ENCODE measurements at regions not wholly inside any gene's neighbourhood (a gene's known extent, or its start where the extent isn't known, plus 50 kb on each side); places are given as distances from the start of the nearest gene placed in this dataset.

- Histone ChIP-seq H3K4me3 (ENCODE audit: low read depth, low read length, poor library complexity, severe bottlenecking) (no peak overlapping the region), H3K27me3 (replicated peaks; ENCODE audit: insufficient read depth, low read depth, low read length, poor library complexity) (no peaks in the 10 kb centered on the region), H3K27ac (ENCODE audit: low read depth, low read length, poor library complexity, severe bottlenecking) (no peak overlapping the region), H3K36me3 (ENCODE audit: insufficient read depth, low read length, poor library complexity, severe bottlenecking) (no peaks in the 10 kb centered on the region), H3K9me3 (ENCODE audit: low read depth, low read length, poor library complexity, severe bottlenecking) (no peaks in the 10 kb centered on the region), H3K4me1 (ENCODE audit: insufficient read depth, low read length, poor library complexity, severe bottlenecking) (peaks cover 40% of the 10 kb centered on the region)
- POLR2A ChIA-PET (ENCODE audit: low non-redundant PET) = no interaction called here
- no peak for TF ChIP-seq CTCF (conservative IDR thresholded peaks at IDR 0.05; ENCODE audit: low read depth, low read length)
- no peak for TF ChIP-seq EZH2 (IDR thresholded peaks at IDR 0.05; ENCODE audit: borderline replicate concordance, low read depth, low read length, poor library complexity, severe bottlenecking)
- DNase-seq (ENCODE audit: low spot score) = peak; percentile 37
- no TSS peak for BruUV-seq (replicated peaks)
- intact Hi-C loops (cut with micrococcal nuclease; ENCODE audit: unreplicated experiment) = no loop called here
- CTCF ChIA-PET = no interaction called here
These were observed 95.9 kb upstream of the TRPC3 start for GRCh38 chr4:122047456-122048425.

- intact Hi-C loops (cut with micrococcal nuclease; ENCODE audit: unreplicated experiment) = no loop called here
- ChIA-PET CTCF (no interaction called here), POLR2A (ENCODE audit: low non-redundant PET) (no interaction called here)
- Histone ChIP-seq H3K27me3 (replicated peaks; ENCODE audit: insufficient read depth, low read depth, low read length, poor library complexity) (no peaks in the 10 kb centered on the region), H3K27ac (ENCODE audit: low read depth, low read length, poor library complexity, severe bottlenecking) (no peak overlapping the region), H3K4me3 (ENCODE audit: low read depth, low read length, poor library complexity, severe bottlenecking) (no peak overlapping the region), H3K36me3 (ENCODE audit: insufficient read depth, low read length, poor library complexity, severe bottlenecking) (no peaks in the 10 kb centered on the region), H3K9me3 (ENCODE audit: low read depth, low read length, poor library complexity, severe bottlenecking) (no peaks in the 10 kb centered on the region), H3K4me1 (ENCODE audit: insufficient read depth, low read length, poor library complexity, severe bottlenecking) (peaks cover 44% of the 10 kb centered on the region)
- TF ChIP-seq EZH2 (IDR thresholded peaks at IDR 0.05; ENCODE audit: borderline replicate concordance, low read depth, low read length, poor library complexity, severe bottlenecking) (no peak), CTCF (conservative IDR thresholded peaks at IDR 0.05; ENCODE audit: low read depth, low read length) (no peak)
- BruUV-seq (replicated peaks) = no TSS peak
- DNase-seq (ENCODE audit: low spot score) = no peak
These were observed 94.4 kb upstream of the TRPC3 start for GRCh38 chr4:122046255-122046654.

DNA sequence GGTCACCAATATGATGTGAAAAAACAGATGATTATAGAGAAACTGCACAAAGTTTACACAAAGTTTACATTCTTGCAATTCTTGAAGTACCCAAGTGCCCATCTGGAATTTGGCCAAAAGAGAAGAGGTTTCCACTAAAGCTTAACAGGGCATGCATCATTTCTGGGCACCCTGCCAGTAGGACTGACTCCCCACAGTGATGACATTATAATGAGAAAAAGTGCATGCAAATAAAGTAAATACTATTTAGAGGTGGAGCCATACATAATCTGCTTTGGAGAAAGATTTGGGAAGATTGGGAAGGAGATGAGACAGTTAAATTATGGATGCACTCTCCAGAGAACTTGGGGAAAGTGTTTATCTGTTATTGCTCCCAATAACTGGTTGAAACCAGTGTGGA, 93.7 kb upstream of the TRPC3 start:
- no TSS peak for BruUV-seq (replicated peaks)

More for the DNA sequence above, 93.7 kb upstream of the TRPC3 start:
- DNase-seq (ENCODE audit: low spot score) = peak; percentile 99
- Histone ChIP-seq H3K27ac (ENCODE audit: low read depth, low read length, poor library complexity, severe bottlenecking) (no peak overlapping the region), H3K4me1 (ENCODE audit: insufficient read depth, low read length, poor library complexity, severe bottlenecking) (peaks cover 38% of the 10 kb centered on the region), H3K9me3 (ENCODE audit: low read depth, low read length, poor library complexity, severe bottlenecking) (no peaks in the 10 kb centered on the region), H3K27me3 (replicated peaks; ENCODE audit: insufficient read depth, low read depth, low read length, poor library complexity) (no peaks in the 10 kb centered on the region), H3K36me3 (ENCODE audit: insufficient read depth, low read length, poor library complexity, severe bottlenecking) (no peaks in the 10 kb centered on the region), H3K4me3 (ENCODE audit: low read depth, low read length, poor library complexity, severe bottlenecking) (no peak overlapping the region)
- ChIA-PET CTCF (no interaction called here), POLR2A (ENCODE audit: low non-redundant PET) (interaction anchor here (0.5 kb wide), 1 partner anchor 13 kb away, joined by 3 read pairs; no protein-coding TSS in a partner anchor)
- intact Hi-C loops (cut with micrococcal nuclease; ENCODE audit: unreplicated experiment) = no loop called here
- TF ChIP-seq CTCF (conservative IDR thresholded peaks at IDR 0.05; ENCODE audit: low read depth, low read length) (no peak), EZH2 (IDR thresholded peaks at IDR 0.05; ENCODE audit: borderline replicate concordance, low read depth, low read length, poor library complexity, severe bottlenecking) (no peak)
